HG03064 (cell line): ENCODE measurements at regions not wholly inside any gene's neighbourhood (a gene's known extent, or its start where the extent isn't known, plus 50 kb on each side); places are given as distances from the start of the nearest gene placed in this dataset.

Source experiments
- ATAC-seq: cut with Tn5 transposase; IDR thresholded peaks from one replicate; pipeline ENCODE4 v1.9.1; 2021; ENCODE audit warnings: low read depth; ENCODE audit not compliant: unreplicated experiment

DNA sequence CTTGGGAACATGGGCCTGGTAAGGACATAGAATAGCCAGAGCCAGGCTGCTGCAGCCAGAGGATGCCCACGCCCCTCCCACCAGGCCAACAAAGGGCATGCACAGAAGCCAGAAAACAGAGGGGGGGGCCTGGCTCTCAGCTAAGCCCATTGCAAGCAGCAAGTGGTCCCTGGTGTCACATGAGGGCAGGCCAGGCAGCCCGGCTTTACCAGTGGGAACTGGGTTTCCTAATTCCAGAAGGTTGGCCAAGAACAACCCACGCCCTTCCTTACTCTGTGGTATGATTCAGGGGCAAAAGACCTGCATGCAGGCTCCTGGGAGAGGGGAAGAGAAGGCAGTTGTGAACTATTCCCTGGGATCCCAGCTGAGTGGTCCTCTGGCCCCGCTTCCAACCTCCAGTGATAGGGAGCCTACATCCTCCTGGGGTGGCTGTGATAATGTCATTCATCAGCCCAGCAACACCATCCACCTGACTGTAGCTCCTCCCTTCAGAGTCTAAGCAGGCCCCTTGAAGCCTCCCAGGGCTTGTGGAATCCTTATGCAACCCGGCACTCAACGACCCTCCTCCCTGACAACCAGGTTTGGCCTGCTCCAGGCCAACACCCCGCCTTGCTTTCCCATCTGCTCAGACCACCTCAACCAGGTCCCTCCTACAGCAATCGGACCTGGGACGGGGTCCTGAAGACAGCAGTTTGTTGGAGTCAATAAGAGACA is 62.1 kb upstream of the LMO1 start:
- no peak for ATAC-seq

DNA sequence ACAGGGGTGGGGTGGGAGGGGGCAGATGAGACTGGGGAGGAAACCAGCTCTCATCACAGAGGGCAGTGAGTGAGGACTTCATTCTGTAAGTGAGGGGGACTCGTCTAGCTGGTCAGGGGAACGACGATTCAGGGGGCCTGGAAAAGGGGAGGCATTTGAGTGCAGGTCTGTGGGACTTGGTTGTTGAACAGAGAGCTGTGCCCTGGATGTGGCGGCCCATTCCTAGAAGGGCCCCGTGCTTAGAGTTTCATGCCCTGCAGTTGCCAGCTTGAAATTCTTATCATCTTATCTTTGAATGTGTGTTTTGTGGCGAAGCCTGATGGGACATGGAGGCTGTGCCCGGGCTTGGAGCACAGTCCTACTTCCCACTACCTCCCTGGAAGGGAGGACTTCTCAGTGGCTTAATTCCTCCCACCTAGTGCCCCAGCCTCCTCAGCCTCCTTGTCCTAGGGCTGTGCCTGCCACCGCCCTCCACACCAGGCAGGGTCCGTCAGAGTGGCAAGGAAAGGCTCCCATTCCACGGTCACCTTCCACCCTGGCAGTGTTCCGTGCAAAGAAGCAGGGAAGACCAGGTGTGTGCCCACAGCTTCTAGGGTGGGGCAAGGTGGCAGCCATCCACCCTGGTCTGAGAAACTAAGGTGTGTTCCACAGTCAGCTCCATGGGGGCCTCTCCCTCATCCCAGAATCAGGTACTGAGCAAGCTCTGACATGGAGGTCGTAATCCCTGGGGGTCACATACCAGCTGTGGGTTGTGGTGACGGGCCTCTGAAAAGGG is 59.7 kb upstream of the LMO1 start:
- ATAC-seq = no peak

- no peak for ATAC-seq
Measured at GRCh38 chr11:8321876-8322275, 58.2 kb upstream of the LMO1 start.

DNA sequence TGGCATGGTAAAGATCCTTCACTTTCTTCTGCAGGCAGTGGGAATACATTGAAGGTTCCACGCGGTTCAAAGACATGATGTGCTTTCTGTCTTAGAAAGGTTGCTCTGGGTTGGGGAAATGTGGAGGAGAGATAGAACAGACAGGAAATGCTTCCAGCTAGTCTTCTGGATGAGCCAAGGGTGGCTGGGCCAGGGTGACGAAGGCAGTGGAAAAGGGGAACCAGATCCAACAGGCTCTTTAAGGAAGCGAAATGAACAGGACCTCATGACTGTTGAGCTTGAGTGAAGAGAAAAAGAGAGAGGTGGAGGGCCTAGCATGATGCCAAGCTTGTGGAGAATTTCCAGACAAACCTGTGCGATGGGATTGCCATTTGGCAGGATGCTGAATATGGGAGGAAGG is 56.4 kb upstream of the LMO1 start:
- ATAC-seq = no peak

GRCh38 chr11:8318536-8318935 is 54.9 kb upstream of the LMO1 start:
- ATAC-seq = no peak

GRCh38 chr11:8317159-8317558 is 53.5 kb upstream of the LMO1 start:
- ATAC-seq = no peak

DNA sequence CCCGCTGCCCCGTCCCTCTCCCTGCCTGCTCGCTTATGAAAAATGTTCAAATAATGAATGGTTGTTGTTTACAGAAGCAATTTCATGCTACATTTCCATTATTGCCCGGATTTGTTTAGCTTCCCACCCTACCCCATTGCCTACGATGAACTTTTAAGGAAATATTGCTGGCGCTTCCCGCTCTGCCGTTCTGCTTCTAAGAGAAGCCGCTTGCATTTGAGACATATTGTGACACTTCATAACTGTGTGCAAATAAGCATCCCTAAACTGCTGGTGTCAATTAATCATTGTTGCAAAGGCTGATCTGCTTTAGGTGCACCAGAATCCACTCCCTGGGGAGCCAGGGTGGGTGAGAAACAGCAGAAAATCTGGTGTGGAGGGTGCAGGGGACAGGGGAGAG is 52.3 kb upstream of the LMO1 start:
- ATAC-seq = no peak

GRCh38 chr11:8315463-8315862 is 51.8 kb upstream of the LMO1 start:
- no peak for ATAC-seq

GRCh38 chr11:8314916-8315315 is 51.2 kb upstream of the LMO1 start:
- no peak for ATAC-seq

DNA sequence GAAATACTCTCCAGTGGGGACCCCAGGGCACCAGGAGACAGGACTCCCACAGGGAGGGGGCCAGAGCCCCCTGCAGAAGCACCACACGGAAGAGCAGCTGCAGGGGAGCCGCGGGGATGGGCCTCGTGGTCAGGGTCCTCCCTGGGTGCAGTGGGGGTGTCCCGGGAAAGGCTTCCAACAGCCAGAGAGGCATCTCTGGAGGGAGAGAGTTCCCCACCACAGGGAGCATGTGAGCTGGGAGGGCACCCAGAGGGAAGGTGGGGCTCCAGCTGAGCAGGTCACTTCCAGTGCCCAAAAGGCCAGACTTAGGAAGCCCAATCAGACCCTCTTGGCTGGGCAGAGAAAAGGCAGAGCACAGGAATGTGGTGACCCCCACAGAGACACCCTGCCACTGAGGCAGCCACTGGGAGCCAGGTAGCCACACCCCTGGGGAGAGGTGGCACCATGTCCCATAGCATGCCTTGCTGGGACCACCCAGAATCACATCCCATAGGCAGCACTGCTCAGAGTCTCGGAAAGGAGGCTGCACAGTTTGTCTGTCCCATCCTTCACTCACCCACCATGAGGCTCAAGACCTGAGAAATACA is 49.9 kb upstream of the LMO1 start:
- no peak for ATAC-seq
